SU-DHL-6 (cell line): ENCODE measurements at regions not wholly inside any gene's neighbourhood (a gene's known extent, or its start where the extent isn't known, plus 50 kb on each side); places are given as distances from the start of the nearest gene placed in this dataset.

Source experiments
- H2AFZ ChIP-seq: fragments of 200-600 bp; sonication (generic); 2 replicates; pipeline ENCODE4 v1.6.1; 2014; ENCODE audit warnings: low read depth, mild to moderate bottlenecking, moderate library complexity, mixed read lengths, antibody characterized with exemption, low read length; ENCODE audit not compliant: severe bottlenecking
- H3F3A ChIP-seq: fragments of 200-600 bp; shearing (Covaris generic); 2 replicates; pipeline ENCODE4 v1.6.0; 2016; ENCODE audit warnings: antibody characterized with exemption, mild to moderate bottlenecking; ENCODE audit not compliant: insufficient read depth
- H3K27ac ChIP-seq: fragments of 200-600 bp; sonication (generic); 2 replicates; pipeline ENCODE4 v1.5.1; 2016; ENCODE audit warnings: low read depth, mild to moderate bottlenecking, low read length, moderate library complexity, mixed read lengths
- H3K27me3 ChIP-seq: fragments of 200-600 bp; sonication (generic), shearing (Covaris generic); 2 replicates; pipeline ENCODE4 v1.6.0; 2014; ENCODE audit warnings: mild to moderate bottlenecking, low read length
- H3K36me3 ChIP-seq: fragments of 200-600 bp; sonication (generic); 2 replicates; pipeline ENCODE4 v1.6.1; 2014; ENCODE audit warnings: mild to moderate bottlenecking, low read length, mixed read lengths
- H3K4me2 ChIP-seq: fragments of 300-600, 200-600 bp; shearing (Covaris generic), sonication (generic); 2 replicates; pipeline ENCODE4 v1.6.0; 2014; ENCODE audit warnings: low read length, low read depth, mild to moderate bottlenecking; ENCODE audit not compliant: poor library complexity, severe bottlenecking
- H3K4me3 ChIP-seq: fragments of 200-600 bp; sonication (generic); 2 replicates; pipeline ENCODE4 v1.5.1; 2014; ENCODE audit warnings: antibody characterized with exemption, low read length, mild to moderate bottlenecking, mixed read lengths; ENCODE audit not compliant: insufficient read depth, poor library complexity, severe bottlenecking
- H3K79me2 ChIP-seq: fragments of 200-600 bp; sonication (generic); 2 replicates; pipeline ENCODE4 v1.6.1; 2014; ENCODE audit warnings: mild to moderate bottlenecking, low read length, moderate library complexity; ENCODE audit not compliant: insufficient read depth
- H3K9ac ChIP-seq: fragments of 200-600 bp; sonication (generic); 2 replicates; pipeline ENCODE4 v1.7.0; 2014; ENCODE audit warnings: mild to moderate bottlenecking, low read length
- H3K9me2 ChIP-seq: fragments of 200-600 bp; sonication (generic); replicated peaks from 2 replicates; pipeline ENCODE4 v1.6.1; 2014; ENCODE audit warnings: low read length; ENCODE audit not compliant: insufficient read depth
- H3K9me3 ChIP-seq: fragments of 200-600 bp; sonication (generic); 2 replicates; pipeline ENCODE4 v1.6.1; 2014; ENCODE audit warnings: low read length, mixed read lengths; ENCODE audit not compliant: insufficient read depth
- H4K20me1 ChIP-seq: fragments of 200-600 bp; sonication (generic); 2 replicates; pipeline ENCODE4 v1.6.1; 2014; ENCODE audit warnings: low read depth, mild to moderate bottlenecking, antibody characterized with exemption, low read length, moderate library complexity, mixed read lengths
- CTCF ChIP-seq: fragments of 200-600 bp; sonication (generic); IDR thresholded peaks from one replicate; pipeline ENCODE4 v1.5.1; 2017; ENCODE audit warnings: antibody characterized with exemption, mild to moderate bottlenecking, low read length, moderate library complexity; ENCODE audit not compliant: insufficient read depth, poor library complexity, severe bottlenecking
- EZH2phosphoT487 ChIP-seq: fragments of 200-600 bp; sonication (generic), shearing (Covaris generic); conservative IDR thresholded peaks from 2 replicates; pipeline ENCODE4 v1.6.1; 2018; ENCODE audit warnings: mild to moderate bottlenecking, antibody characterized with exemption, low read length, moderate library complexity, mixed read lengths

- TF ChIP-seq CTCF (no peak), EZH2phosphoT487 (no peak)
- Histone ChIP-seq H3K27me3 (no peaks in the 10 kb centered on the region), H2AFZ (no peak overlapping the region), H3K9me2 (no peaks in the 10 kb centered on the region), H3K27ac (no peak overlapping the region), H3F3A (no peaks in the 10 kb centered on the region), H4K20me1 (no peaks in the 10 kb centered on the region), H3K79me2 (no peaks in the 10 kb centered on the region), H3K4me3 (no peak overlapping the region), H3K36me3 (no peaks in the 10 kb centered on the region), H3K9ac (no peak overlapping the region), H3K9me3 (no peaks in the 10 kb centered on the region), H3K4me2 (no peak overlapping the region)
Measured at GRCh38 chr2:147714582-147714981, 130.2 kb upstream of the ACVR2A start.

DNA sequence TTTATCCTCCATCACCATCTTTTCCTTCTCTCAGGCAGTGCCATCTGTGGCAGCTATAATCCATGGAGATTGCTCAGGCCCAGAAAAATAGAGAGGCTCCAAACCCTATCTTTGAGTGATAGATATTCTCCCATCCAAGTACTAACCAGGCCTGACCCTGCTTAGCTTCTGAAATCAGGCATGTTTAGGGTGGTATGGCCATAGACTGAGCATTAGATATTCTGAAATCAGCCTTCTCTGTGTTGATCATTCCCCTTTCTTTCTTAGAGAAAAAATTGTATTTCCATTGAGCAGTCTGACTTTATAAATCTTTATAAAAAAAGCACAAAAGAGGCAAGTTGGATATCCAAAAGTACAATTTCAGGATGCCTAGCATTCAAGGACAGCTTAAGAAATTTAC lies 131.5 kb upstream of the ACVR2A start:
- no peaks in the 10 kb centered on the region for H3K27me3 ChIP-seq
- H3K9me3 ChIP-seq = no peaks in the 10 kb centered on the region
- no peak overlapping the region for H3K4me2 ChIP-seq
- H3K9me2 ChIP-seq = no peaks in the 10 kb centered on the region
- TF ChIP-seq CTCF (no peak), EZH2phosphoT487 (no peak)
- H3F3A ChIP-seq = no peaks in the 10 kb centered on the region
- H4K20me1 ChIP-seq = no peaks in the 10 kb centered on the region
- no peak overlapping the region for H3K9ac ChIP-seq
- no peak overlapping the region for H2AFZ ChIP-seq
- H3K4me3 ChIP-seq = no peak overlapping the region
- no peaks in the 10 kb centered on the region for H3K36me3 ChIP-seq
- H3K27ac ChIP-seq = no peak overlapping the region
- H3K79me2 ChIP-seq = no peaks in the 10 kb centered on the region

DNA sequence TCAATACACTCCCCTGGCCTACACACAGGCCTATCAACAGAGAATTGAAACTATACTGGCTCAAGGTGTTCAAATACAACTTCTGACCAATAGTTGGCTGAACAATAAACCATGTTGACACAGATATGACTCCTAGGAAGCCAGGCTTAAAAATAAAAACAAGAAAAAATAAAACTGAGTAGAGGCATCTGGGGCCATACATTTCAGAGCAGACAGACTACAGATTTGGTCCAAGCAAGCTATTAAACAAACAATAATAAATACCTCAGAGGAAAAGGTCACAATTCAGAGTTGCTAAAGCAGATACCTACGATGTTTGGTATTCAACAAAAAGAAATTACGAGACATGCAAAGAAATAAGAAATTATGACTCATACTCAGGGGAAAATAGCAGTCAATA lies 132.8 kb upstream of the ACVR2A start:
- TF ChIP-seq EZH2phosphoT487 = no peak
- no peak for TF ChIP-seq CTCF
- Histone ChIP-seq H3K9me2 (no peaks in the 10 kb centered on the region), H3K9me3 (no peaks in the 10 kb centered on the region), H3K79me2 (no peaks in the 10 kb centered on the region), H3K4me3 (no peak overlapping the region), H3F3A (no peaks in the 10 kb centered on the region), H2AFZ (no peak overlapping the region), H3K9ac (no peak overlapping the region), H3K36me3 (no peaks in the 10 kb centered on the region), H4K20me1 (no peaks in the 10 kb centered on the region), H3K27ac (no peak overlapping the region), H3K27me3 (no peaks in the 10 kb centered on the region), H3K4me2 (no peak overlapping the region)

GRCh38 chr2:147711031-147711430 lies 133.8 kb upstream of the ACVR2A start:
- Histone ChIP-seq H3K4me3 (no peak overlapping the region), H3K79me2 (no peaks in the 10 kb centered on the region), H3K9me2 (no peaks in the 10 kb centered on the region), H3K27me3 (no peaks in the 10 kb centered on the region), H3K27ac (no peak overlapping the region), H2AFZ (no peak overlapping the region), H4K20me1 (no peaks in the 10 kb centered on the region), H3K36me3 (no peaks in the 10 kb centered on the region), H3F3A (no peaks in the 10 kb centered on the region), H3K9me3 (no peaks in the 10 kb centered on the region), H3K4me2 (no peak overlapping the region), H3K9ac (no peak overlapping the region)
- TF ChIP-seq EZH2phosphoT487 (no peak), CTCF (no peak)
